Esophagus (tissue), 2 donors: ENCODE measurements at regions not wholly inside any gene's neighbourhood (a gene's known extent, or its start where the extent isn't known, plus 50 kb on each side); places are given as distances from the start of the nearest gene placed in this dataset.
"Not testable (repeated sequence)": the region's sequence is repeated elsewhere in the genome, so short reads cannot be mapped to it uniquely, and the experiment has no call there.

ENCODE experiments used
- H3K27ac ChIP-seq, 2 donors: one replicate each; pipeline ENCODE4 v1.5.1; 2013; ENCODE audit warnings: low read depth in 2 of 2, mild to moderate bottlenecking in 2 of 2, inconsistent platforms in 1 of 2, low read length in 1 of 2, moderate library complexity in 1 of 2
- H3K27me3 ChIP-seq, 2 donors: one replicate each; pipeline ENCODE4 v1.6.1; 2013; ENCODE audit warnings: low read length in 2 of 2, control low read depth in 1 of 2, mild to moderate bottlenecking in 1 of 2; ENCODE audit not compliant: insufficient read depth in 2 of 2, control insufficient read depth in 1 of 2
- H3K36me3 ChIP-seq, 2 donors: one replicate each; pipeline ENCODE4 v1.6.1; 2013; ENCODE audit warnings: low read length in 1 of 2; ENCODE audit not compliant: control insufficient read depth in 2 of 2, insufficient read depth in 2 of 2
- H3K4me1 ChIP-seq, 2 donors: one replicate each; pipeline ENCODE4 v1.6.1; 2013; ENCODE audit warnings: low read length in 1 of 2; ENCODE audit not compliant: control insufficient read depth in 2 of 2, insufficient read depth in 2 of 2
- H3K4me3 ChIP-seq, 2 donors: one replicate each; pipeline ENCODE4 v1.5.1; 2013; ENCODE audit warnings: low read length in 2 of 2, mild to moderate bottlenecking in 2 of 2, low read depth in 1 of 2, moderate library complexity in 1 of 2
- H3K9me3 ChIP-seq, 2 donors: one replicate each; pipeline ENCODE4 v1.6.1; 2013; ENCODE audit warnings: mild to moderate bottlenecking in 2 of 2, low read depth in 1 of 2, low read length in 1 of 2, moderate library complexity in 1 of 2; ENCODE audit not compliant: control insufficient read depth in 2 of 2, insufficient read depth in 1 of 2
- WGBS, 2 donors: extraction: QIAGEN DNeasy Blood & Tissue Kit; methylation state at CpG; one replicate each; pipeline ENCODE4 v1.1.7; 2013; 5-methylcytosine and 5-hydroxymethylcytosine counted together
- donor health status: healthy with polysubstance abuse.
- donor health status: Bipolar disorder and iron deficiency.

- H3K4me1 ChIP-seq: peaks cover 0 to 9% of the 10 kb centered on the region in 2 donors
- WGBS, 2 donors: 67 to 71% methylated on average over 3 of the region's 3 CpGs
- no peaks in the 10 kb centered on the region for H3K27me3 ChIP-seq
- no peak overlapping the region for H3K4me3 ChIP-seq
- H3K27ac ChIP-seq: no peak overlapping the region
- no peaks in the 10 kb centered on the region for H3K9me3 ChIP-seq
- H3K36me3 ChIP-seq: no peaks in the 10 kb centered on the region
Observed at GRCh38 chr20:40634891-40635290, 54.1 kb downstream of the MAFB start.

GRCh38 chr20:40633123-40633850 lies 55.7 kb downstream of the MAFB start:
- Histone ChIP-seq H3K36me3 (no peaks in the 10 kb centered on the region), H3K9me3 (no peaks in the 10 kb centered on the region), H3K27ac (no peak overlapping the region), H3K4me3 (no peak overlapping the region), H3K27me3 (no peaks in the 10 kb centered on the region), H3K4me1 (peaks cover 0 to 9% of the 10 kb centered on the region in 2 donors)
- WGBS, 2 donors: 80 to 83% methylated on average over 5 of the region's 5 CpGs

- no peak overlapping the region for H3K4me3 ChIP-seq
- 75 to 78% methylated on average over 10 of the region's 10 CpGs for WGBS, 2 donors
- H3K4me1 ChIP-seq: peaks cover 0 to 9% of the 10 kb centered on the region in 2 donors
- no peaks in the 10 kb centered on the region for H3K9me3 ChIP-seq
- H3K27ac ChIP-seq: peak overlapping the region in 1 of 2 donors; percentile 55
- H3K27me3 ChIP-seq: no peaks in the 10 kb centered on the region
- no peaks in the 10 kb centered on the region for H3K36me3 ChIP-seq
Observed at GRCh38 chr20:40632346-40632976, 56.6 kb downstream of the MAFB start.

- H3K4me3 ChIP-seq: no peak overlapping the region
- H3K27me3 ChIP-seq: no peaks in the 10 kb centered on the region
- H3K9me3 ChIP-seq: no peaks in the 10 kb centered on the region
- H3K4me1 ChIP-seq: peaks cover 0 to 9% of the 10 kb centered on the region in 2 donors
- 72 to 76% methylated on average over 10 of the region's 10 CpGs for WGBS, 2 donors
- H3K27ac ChIP-seq: no peak overlapping the region
- H3K36me3 ChIP-seq: no peaks in the 10 kb centered on the region
Observed at GRCh38 chr20:40631119-40631631, 57.9 kb downstream of the MAFB start.

GRCh38 chr20:40630713-40631112 lies 58.3 kb downstream of the MAFB start:
- WGBS, 2 donors: 79 to 84% methylated on average over 3 of the region's 3 CpGs

GRCh38 chr20:40630099-40630498 lies 58.9 kb downstream of the MAFB start:
- H3K27ac ChIP-seq: no peak overlapping the region
- whole genome bisulfite sequencing, 2 donors: 95% methylated on average over 7 of the region's 7 CpGs
- H3K4me3 ChIP-seq: no peak overlapping the region
- H3K4me1 ChIP-seq: peaks cover 0 to 9% of the 10 kb centered on the region in 2 donors
- no peaks in the 10 kb centered on the region for H3K27me3 ChIP-seq
- no peaks in the 10 kb centered on the region for H3K9me3 ChIP-seq
- no peaks in the 10 kb centered on the region for H3K36me3 ChIP-seq

More at GRCh38 chr20:40630713-40631112, 58.3 kb downstream of the MAFB start:
- H3K27me3 ChIP-seq: no peaks in the 10 kb centered on the region
- H3K9me3 ChIP-seq: no peaks in the 10 kb centered on the region
- no peak overlapping the region for H3K4me3 ChIP-seq
- H3K4me1 ChIP-seq: peaks cover 0 to 9% of the 10 kb centered on the region in 2 donors
- no peaks in the 10 kb centered on the region for H3K36me3 ChIP-seq
- H3K27ac ChIP-seq: no peak overlapping the region

- H3K4me1 ChIP-seq: peaks cover 0 to 9% of the 10 kb centered on the region in 2 donors
- no peak overlapping the region for H3K4me3 ChIP-seq
- WGBS, 2 donors: 68 to 73% methylated on average over 10 of the region's 10 CpGs
- H3K27ac ChIP-seq: no peak overlapping the region
- H3K9me3 ChIP-seq: no peaks in the 10 kb centered on the region
- no peaks in the 10 kb centered on the region for H3K27me3 ChIP-seq
- H3K36me3 ChIP-seq: no peaks in the 10 kb centered on the region
Observed at GRCh38 chr20:40628877-40629276, 60.2 kb downstream of the MAFB start.

GRCh38 chr20:40619053-40619452 lies 70.0 kb downstream of the MAFB start:
- not testable (repeated sequence) for H3K4me3 ChIP-seq, H3K27ac ChIP-seq, H3K9me3 ChIP-seq, H3K27me3 ChIP-seq, H3K36me3 ChIP-seq, H3K4me1 ChIP-seq
- 69 to 74% methylated on average over 2 to 6 of the region's 7 CpGs for WGBS, 2 donors

GRCh38 chr20:40617594-40617993 lies 71.4 kb downstream of the MAFB start:
- H3K27me3 ChIP-seq: no peaks in the 10 kb centered on the region
- 83 to 92% methylated on average over 6 of the region's 6 CpGs for WGBS, 2 donors
- no peaks in the 10 kb centered on the region for H3K36me3 ChIP-seq
- H3K9me3 ChIP-seq: no peaks in the 10 kb centered on the region
- no peaks in the 10 kb centered on the region for H3K4me1 ChIP-seq
- no peak overlapping the region for H3K27ac ChIP-seq
- no peak overlapping the region for H3K4me3 ChIP-seq

- H3K27ac ChIP-seq: no peak overlapping the region
- H3K4me3 ChIP-seq: no peak overlapping the region
- H3K36me3 ChIP-seq: no peaks in the 10 kb centered on the region
- no peaks in the 10 kb centered on the region for H3K27me3 ChIP-seq
- H3K4me1 ChIP-seq: no peaks in the 10 kb centered on the region
- H3K9me3 ChIP-seq: no peaks in the 10 kb centered on the region
Observed at GRCh38 chr20:40612837-40613236, 76.2 kb downstream of the MAFB start.
